ENCODE measurements at regions not wholly inside any gene's neighbourhood (a gene's known extent, or its start where the extent isn't known, plus 50 kb on each side); places are given as distances from the start of the nearest gene placed in this dataset.

DNA sequence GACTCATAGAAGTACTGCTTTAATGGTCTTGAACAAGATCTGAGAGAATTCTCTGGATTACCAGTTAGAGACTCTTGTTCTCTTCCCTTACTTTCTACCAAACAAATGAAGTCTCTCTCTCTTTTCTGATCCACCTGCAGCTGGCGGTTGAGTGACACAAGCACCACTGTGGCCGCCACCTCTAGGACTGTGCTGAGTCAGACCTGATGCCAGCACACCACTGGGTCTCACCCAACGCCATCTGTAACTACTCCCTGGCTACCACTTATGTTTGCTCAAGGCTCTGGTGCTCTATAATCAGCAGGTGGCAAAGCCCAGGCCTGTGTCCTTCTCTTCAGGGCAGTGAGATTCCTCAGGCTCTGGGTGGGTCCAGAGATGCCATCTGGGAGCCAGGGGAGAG lies 1173.5 kb downstream of the RPA4 start (continued):
- TF ChIP-seq, protein P1, sequence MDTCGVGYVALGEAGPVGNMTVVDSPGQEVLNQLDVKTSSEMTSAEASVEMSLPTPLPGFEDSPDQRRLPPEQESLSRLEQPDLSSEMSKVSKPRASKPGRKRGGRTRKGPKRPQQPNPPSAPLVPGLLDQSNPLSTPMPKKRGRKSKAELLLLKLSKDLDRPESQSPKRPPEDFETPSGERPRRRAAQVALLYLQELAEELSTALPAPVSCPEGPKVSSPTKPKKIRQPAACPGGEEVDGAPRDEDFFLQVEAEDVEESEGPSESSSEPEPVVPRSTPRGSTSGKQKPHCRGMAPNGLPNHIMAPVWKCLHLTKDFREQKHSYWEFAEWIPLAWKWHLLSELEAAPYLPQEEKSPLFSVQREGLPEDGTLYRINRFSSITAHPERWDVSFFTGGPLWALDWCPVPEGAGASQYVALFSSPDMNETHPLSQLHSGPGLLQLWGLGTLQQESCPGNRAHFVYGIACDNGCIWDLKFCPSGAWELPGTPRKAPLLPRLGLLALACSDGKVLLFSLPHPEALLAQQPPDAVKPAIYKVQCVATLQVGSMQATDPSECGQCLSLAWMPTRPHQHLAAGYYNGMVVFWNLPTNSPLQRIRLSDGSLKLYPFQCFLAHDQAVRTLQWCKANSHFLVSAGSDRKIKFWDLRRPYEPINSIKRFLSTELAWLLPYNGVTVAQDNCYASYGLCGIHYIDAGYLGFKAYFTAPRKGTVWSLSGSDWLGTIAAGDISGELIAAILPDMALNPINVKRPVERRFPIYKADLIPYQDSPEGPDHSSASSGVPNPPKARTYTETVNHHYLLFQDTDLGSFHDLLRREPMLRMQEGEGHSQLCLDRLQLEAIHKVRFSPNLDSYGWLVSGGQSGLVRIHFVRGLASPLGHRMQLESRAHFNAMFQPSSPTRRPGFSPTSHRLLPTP (IDR thresholded peaks at IDR 0.05; ENCODE audit: borderline replicate concordance, extremely low read depth, insufficient read length), result no peak
- TF ChIP-seq POLR2B (IDR thresholded peaks at IDR 0.05; ENCODE audit: low read depth, partially characterized antibody) (no peak), RBM39 (optimal IDR thresholded peaks at IDR 0.05; ENCODE audit: low read depth, low read length) (no peak), ZFP30 (CRISPR knock-in tag; IDR thresholded peaks at IDR 0.05; ENCODE audit: borderline replicate concordance) (no peak), ETV6 (IDR thresholded peaks at IDR 0.05; ENCODE audit: borderline replicate concordance in 1 of 2, low read depth in 2 of 2, low read length in 1 of 2) (no peak), ETV6 (CRISPR knock-in tag; IDR thresholded peaks at IDR 0.05; ENCODE audit: borderline replicate concordance) (no peak), SREBF2 (CRISPR knock-in tag; IDR thresholded peaks at IDR 0.05) (no peak), ZNF561 (CRISPR knock-in tag; conservative IDR thresholded peaks at IDR 0.05) (no peak), POLR2G (IDR thresholded peaks at IDR 0.05; ENCODE audit: low read depth, low read length) (no peak), ZNF584 (CRISPR knock-in tag; IDR thresholded peaks at IDR 0.05; ENCODE audit: low read depth) (no peak), KLF10 (CRISPR knock-in tag; IDR thresholded peaks at IDR 0.05) (no peak), CHD2 (IDR thresholded peaks at IDR 0.05; ENCODE audit: low read depth, low read length) (no peak), CHCHD3 (CRISPR knock-in tag; IDR thresholded peaks at IDR 0.05) (no peak)
- TF ChIP-seq, protein P2, sequence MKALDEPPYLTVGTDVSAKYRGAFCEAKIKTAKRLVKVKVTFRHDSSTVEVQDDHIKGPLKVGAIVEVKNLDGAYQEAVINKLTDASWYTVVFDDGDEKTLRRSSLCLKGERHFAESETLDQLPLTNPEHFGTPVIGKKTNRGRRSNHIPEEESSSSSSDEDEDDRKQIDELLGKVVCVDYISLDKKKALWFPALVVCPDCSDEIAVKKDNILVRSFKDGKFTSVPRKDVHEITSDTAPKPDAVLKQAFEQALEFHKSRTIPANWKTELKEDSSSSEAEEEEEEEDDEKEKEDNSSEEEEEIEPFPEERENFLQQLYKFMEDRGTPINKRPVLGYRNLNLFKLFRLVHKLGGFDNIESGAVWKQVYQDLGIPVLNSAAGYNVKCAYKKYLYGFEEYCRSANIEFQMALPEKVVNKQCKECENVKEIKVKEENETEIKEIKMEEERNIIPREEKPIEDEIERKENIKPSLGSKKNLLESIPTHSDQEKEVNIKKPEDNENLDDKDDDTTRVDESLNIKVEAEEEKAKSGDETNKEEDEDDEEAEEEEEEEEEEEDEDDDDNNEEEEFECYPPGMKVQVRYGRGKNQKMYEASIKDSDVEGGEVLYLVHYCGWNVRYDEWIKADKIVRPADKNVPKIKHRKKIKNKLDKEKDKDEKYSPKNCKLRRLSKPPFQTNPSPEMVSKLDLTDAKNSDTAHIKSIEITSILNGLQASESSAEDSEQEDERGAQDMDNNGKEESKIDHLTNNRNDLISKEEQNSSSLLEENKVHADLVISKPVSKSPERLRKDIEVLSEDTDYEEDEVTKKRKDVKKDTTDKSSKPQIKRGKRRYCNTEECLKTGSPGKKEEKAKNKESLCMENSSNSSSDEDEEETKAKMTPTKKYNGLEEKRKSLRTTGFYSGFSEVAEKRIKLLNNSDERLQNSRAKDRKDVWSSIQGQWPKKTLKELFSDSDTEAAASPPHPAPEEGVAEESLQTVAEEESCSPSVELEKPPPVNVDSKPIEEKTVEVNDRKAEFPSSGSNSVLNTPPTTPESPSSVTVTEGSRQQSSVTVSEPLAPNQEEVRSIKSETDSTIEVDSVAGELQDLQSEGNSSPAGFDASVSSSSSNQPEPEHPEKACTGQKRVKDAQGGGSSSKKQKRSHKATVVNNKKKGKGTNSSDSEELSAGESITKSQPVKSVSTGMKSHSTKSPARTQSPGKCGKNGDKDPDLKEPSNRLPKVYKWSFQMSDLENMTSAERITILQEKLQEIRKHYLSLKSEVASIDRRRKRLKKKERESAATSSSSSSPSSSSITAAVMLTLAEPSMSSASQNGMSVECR (CRISPR knock-in tag; IDR thresholded peaks at IDR 0.05), result no peak
- TF ChIP-seq, protein P3, sequence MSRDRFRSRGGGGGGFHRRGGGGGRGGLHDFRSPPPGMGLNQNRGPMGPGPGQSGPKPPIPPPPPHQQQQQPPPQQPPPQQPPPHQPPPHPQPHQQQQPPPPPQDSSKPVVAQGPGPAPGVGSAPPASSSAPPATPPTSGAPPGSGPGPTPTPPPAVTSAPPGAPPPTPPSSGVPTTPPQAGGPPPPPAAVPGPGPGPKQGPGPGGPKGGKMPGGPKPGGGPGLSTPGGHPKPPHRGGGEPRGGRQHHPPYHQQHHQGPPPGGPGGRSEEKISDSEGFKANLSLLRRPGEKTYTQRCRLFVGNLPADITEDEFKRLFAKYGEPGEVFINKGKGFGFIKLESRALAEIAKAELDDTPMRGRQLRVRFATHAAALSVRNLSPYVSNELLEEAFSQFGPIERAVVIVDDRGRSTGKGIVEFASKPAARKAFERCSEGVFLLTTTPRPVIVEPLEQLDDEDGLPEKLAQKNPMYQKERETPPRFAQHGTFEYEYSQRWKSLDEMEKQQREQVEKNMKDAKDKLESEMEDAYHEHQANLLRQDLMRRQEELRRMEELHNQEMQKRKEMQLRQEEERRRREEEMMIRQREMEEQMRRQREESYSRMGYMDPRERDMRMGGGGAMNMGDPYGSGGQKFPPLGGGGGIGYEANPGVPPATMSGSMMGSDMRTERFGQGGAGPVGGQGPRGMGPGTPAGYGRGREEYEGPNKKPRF (IDR thresholded peaks at IDR 0.05; ENCODE audit: low read depth, low read length), result no peak
